GM12878 (cell line): ENCODE measurements at regions not wholly inside any gene's neighbourhood (a gene's known extent, or its start where the extent isn't known, plus 50 kb on each side); places are given as distances from the start of the nearest gene placed in this dataset.
A peak's percentile ranks its signal among the peaks of the same experiment; 100 is the strongest.

Experiments used
- ATAC-seq: fragments of 200-7000 bp; cut with Tn5 transposase; 3 replicates; pipeline ENCODE4 v1.9.1; 2020; ENCODE audit warnings: mild to moderate bottlenecking, moderate library complexity
- BruUV-seq: library from RNA; stranded (reverse); fragments of 400-500 nt; replicated peaks from 2 replicates; lab custom pipeline; 2021; lab: Mats Ljungman, UMichigan
- CTCF ChIA-PET: fragments of 300-600 bp; sonication (Branson Sonifier 250); formaldehyde crosslinking; extraction: SDS; loops from one replicate; lab custom pipeline; 2021; ENCODE audit warnings: inconsistent platforms; lab: Yijun Ruan, JAX
- POLR2A ChIA-PET: fragments of 350-600 bp; formaldehyde crosslinking; extraction: SDS; loops from one replicate; lab custom pipeline; 2021; ENCODE audit warnings: inconsistent platforms; lab: Charles Lee
- RAD21 ChIA-PET: fragments of 300-600 bp; sonication (Branson Sonifier 250); formaldehyde crosslinking; loops from one replicate; lab custom pipeline; 2023; ENCODE audit warnings: antibody characterized with exemption; ENCODE audit not compliant: unreplicated experiment; lab: Charles Lee
- SMC1A ChIA-PET: fragments of 300-600 bp; sonication (Branson Sonifier 250); formaldehyde crosslinking; loops from one replicate; lab custom pipeline; 2023; ENCODE audit not compliant: unreplicated experiment, uncharacterized antibody; lab: Charles Lee
- DNase-seq: peaks from one replicate; pipeline ENCODE4 v3.0.0-alpha.2; 2011; ENCODE audit warnings: low read depth, low spot score
- FAIRE-seq: peaks from 3 replicates; lab custom pipeline; 2011; peaks lifted over from hg19 to GRCh38; lab: Jason Lieb, UNC
- H2AFZ ChIP-seq: 2 replicates; pipeline ENCODE4 v1.6.0; 2011; ENCODE audit warnings: low read depth, low read length, control low read depth; ENCODE audit not compliant: control insufficient read depth
- H3K27ac ChIP-seq: 2 replicates; pipeline ENCODE4 v1.5.1; 2011; ENCODE audit warnings: control low read depth; ENCODE audit not compliant: control insufficient read depth, insufficient read depth
- H3K27me3 ChIP-seq, 2 experiments: replicated peaks in 1 of 2; 2 replicates each; pipeline versions ENCODE4 v1.6.0 to v1.6.1; 2011; ENCODE audit warnings: low read length in 1 of 2; ENCODE audit not compliant: control insufficient read depth in 2 of 2, insufficient read depth in 2 of 2
- H3K36me3 ChIP-seq, 2 experiments: 2 replicates each; pipeline ENCODE4 v1.5.1; 2011; ENCODE audit warnings: low read length in 1 of 2; ENCODE audit not compliant: control insufficient read depth in 2 of 2, insufficient read depth in 2 of 2
- H3K4me1 ChIP-seq: 2 replicates; pipeline ENCODE4 v1.6.1; 2011; ENCODE audit warnings: mild to moderate bottlenecking, low read length, moderate library complexity, mixed read lengths; ENCODE audit not compliant: control insufficient read depth, insufficient read depth
- H3K4me2 ChIP-seq: 2 replicates; pipeline ENCODE4 v1.6.0; 2011; ENCODE audit warnings: control low read depth; ENCODE audit not compliant: control insufficient read depth, insufficient read depth
- H3K4me3 ChIP-seq: fragments of 200-600 bp; sonication (generic); 2 replicates; pipeline ENCODE4 v1.5.1; 2016
- H3K79me2 ChIP-seq: 2 replicates; pipeline ENCODE4 v1.6.0; 2011; ENCODE audit warnings: low read length; ENCODE audit not compliant: control insufficient read depth, insufficient read depth
- H3K9ac ChIP-seq: 2 replicates; pipeline ENCODE4 v1.8.0; 2011; ENCODE audit warnings: low read length, control low read depth, mixed read lengths; ENCODE audit not compliant: control insufficient read depth, insufficient read depth
- H3K9me3 ChIP-seq: replicated peaks from 3 replicates; pipeline ENCODE4 v1.5.1; 2011; ENCODE audit warnings: mild to moderate bottlenecking, low read length; ENCODE audit not compliant: control insufficient read depth, insufficient read depth
- H4K20me1 ChIP-seq: 2 replicates; pipeline ENCODE4 v1.6.0; 2011; ENCODE audit not compliant: control insufficient read depth, insufficient read depth
- BCL11A ChIP-seq: IDR thresholded peaks from 2 replicates; pipeline ENCODE4 v1.6.1; 2011; ENCODE audit warnings: low read depth, low read length
- CHD2 ChIP-seq: IDR thresholded peaks from 2 replicates; pipeline ENCODE4 v1.6.1; 2011; ENCODE audit warnings: low read depth, low read length, improper control_type of control experiment, borderline replicate concordance
- POU2F2 ChIP-seq: IDR thresholded peaks from 3 replicates; pipeline ENCODE4 v1.6.1; 2011; ENCODE audit warnings: low read depth, mild to moderate bottlenecking, low read length, borderline replicate concordance
- SP1 ChIP-seq: IDR thresholded peaks from one replicate; pipeline ENCODE4 v1.6.1; 2011; ENCODE audit warnings: low read depth, low read length
- SUZ12 ChIP-seq: fragments of 200-600 bp; sonication (generic); IDR thresholded peaks from one replicate; pipeline ENCODE4 v1.6.1; 2018; ENCODE audit warnings: antibody characterized with exemption, mild to moderate bottlenecking; ENCODE audit not compliant: unreplicated experiment
- TAF1 ChIP-seq: IDR thresholded peaks from 2 replicates; pipeline ENCODE4 v1.6.1; 2011; ENCODE audit warnings: mild to moderate bottlenecking, low read depth, low read length, borderline replicate concordance
- TARDBP ChIP-seq: IDR thresholded peaks from 2 replicates; pipeline ENCODE4 v1.6.1; 2016; ENCODE audit warnings: borderline replicate concordance
- TCF12 ChIP-seq: IDR thresholded peaks from 2 replicates; pipeline ENCODE4 v1.6.1; 2011; ENCODE audit warnings: low read depth, mild to moderate bottlenecking, low read length
- WRNIP1 ChIP-seq: IDR thresholded peaks from 2 replicates; pipeline ENCODE4 v1.6.1; 2011; ENCODE audit warnings: low read depth, low read length, improper control_type of control experiment, borderline replicate concordance
- ZBTB11 ChIP-seq: fragments of 450-650 bp; formaldehyde crosslinking; IDR thresholded peaks from 2 replicates; pipeline ENCODE4 v1.5.0; 2022; ENCODE audit warnings: mild to moderate bottlenecking, missing genetic modification characterization
- ZNF274 ChIP-seq: IDR thresholded peaks from one replicate; pipeline ENCODE4 v1.8.0; 2011; ENCODE audit not compliant: insufficient read length, insufficient read depth
- ZNF622 ChIP-seq: fragments of 450-650 bp; IDR thresholded peaks from 2 replicates; pipeline ENCODE4 v1.6.1; 2017; ENCODE audit warnings: mild to moderate bottlenecking, inconsistent platforms
- WGBS: methylation state at CpG from one replicate; pipeline ENCODE4 v1.1.6; 2016; ENCODE audit warnings: low lambda C conversion rate; ENCODE audit not compliant: insufficient replicate concordance, insufficient coverage; ENCODE audit errors: missing lambda C conversion rate; 5-methylcytosine and 5-hydroxymethylcytosine counted together
- in situ Hi-C: fragments of 300-500 bp; cut with MboI; formaldehyde crosslinking; loops from 9 replicates; pipeline ENCODE4 v1.14.3; 2018; ENCODE audit warnings: mixed read lengths
- intact Hi-C: fragments of 100-400 bp; cut with micrococcal nuclease; formaldehyde crosslinking; loops from one replicate; pipeline ENCODE4 v1.14.2; 2022; ENCODE audit not compliant: unreplicated experiment
- TF ChIP-seq, protein P1 (sequence below): fragments of 450-650 bp; IDR thresholded peaks from 2 replicates; pipeline ENCODE4 v1.6.1; 2016; ENCODE audit warnings: mild to moderate bottlenecking

- no peak for TF ChIP-seq SP1
- no peaks in the 10 kb centered on the region for H3K79me2 ChIP-seq
- POLR2A ChIA-PET: no interaction called here
- H3K9ac ChIP-seq: no peak overlapping the region
- H3K4me1 ChIP-seq: no peaks in the 10 kb centered on the region
- RAD21 ChIA-PET: interaction anchor here (2.1 kb wide), 1 partner anchor 163 kb away, joined by 6 read pairs; no protein-coding TSS in a partner anchor
- H4K20me1 ChIP-seq: no peaks in the 10 kb centered on the region
- SMC1A ChIA-PET: interaction anchor here (0.8 kb wide), 1 partner anchor 163 kb away, joined by 4 read pairs; no protein-coding TSS in a partner anchor
- no peak overlapping the region for H3K27ac ChIP-seq
- H3K27me3 ChIP-seq: no peaks in the 10 kb centered on the region
- no peak for ATAC-seq
- intact Hi-C loops (no loop called here), in situ Hi-C loops (no loop called here)
- no peak overlapping the region for H3K4me3 ChIP-seq
- no peak overlapping the region for H3K4me2 ChIP-seq
- H3K9me3 ChIP-seq: no peaks in the 10 kb centered on the region
- BruUV-seq: no TSS peak
- no peak for DNase-seq
- 0% methylated on average over 1 of the region's 1 CpG for WGBS
- H2AFZ ChIP-seq: no peak overlapping the region
- CTCF ChIA-PET: interaction anchor here (0.6 to 1.2 kb wide), 2 partner anchors 38 to 48 kb away, joined by 3 to 7 read pairs; no protein-coding TSS in a partner anchor
- no peaks in the 10 kb centered on the region for H3K36me3 ChIP-seq
- no peak for FAIRE-seq
Observed at GRCh38 chr4:170423137-170423536, 333.4 kb upstream of the AADAT start.

DNA sequence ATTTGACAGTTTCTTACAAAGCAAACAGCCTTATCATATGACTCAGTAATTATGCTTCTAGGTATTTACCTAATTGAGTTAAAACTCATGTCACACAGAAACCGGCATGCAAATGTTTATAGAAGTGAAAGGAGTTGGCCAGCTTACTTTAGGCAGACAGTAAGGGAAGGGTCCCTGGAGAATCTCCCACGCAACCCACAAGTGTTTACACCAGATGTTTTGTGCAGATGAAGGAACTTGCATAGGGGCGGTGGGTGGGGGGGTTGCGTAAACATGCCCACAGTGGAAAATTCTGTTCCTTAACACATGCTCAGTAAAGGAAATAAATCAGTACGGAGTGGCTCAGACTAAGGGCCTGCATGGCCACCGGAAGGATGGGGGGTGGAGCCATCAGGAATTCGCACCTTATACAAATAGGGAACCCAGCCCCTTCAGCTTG lies 330.5 kb upstream of the AADAT start:
- H3K79me2 ChIP-seq: no peaks in the 10 kb centered on the region
- BruUV-seq: no TSS peak
- ChIA-PET RAD21 (interaction anchor here (0.7 to 1.8 kb wide), 3 partner anchors 84 to 133 kb away, joined by 3 to 5 read pairs (median 3); no protein-coding TSS in a partner anchor), POLR2A (no interaction called here), SMC1A (interaction anchor here (1.3 kb wide), 1 partner anchor 84 kb away, joined by 3 read pairs; no protein-coding TSS in a partner anchor), CTCF (interaction anchor here (0.8 kb wide), 1 partner anchor 160 kb away, joined by 3 read pairs; no protein-coding TSS in a partner anchor)
- 0 out of 2 replicates have a peak overlapping the region, but pooled peaks have one; percentile 17 for H3K4me3 ChIP-seq
- H3K36me3 ChIP-seq: no peaks in the 10 kb centered on the region
- ATAC-seq: peak; percentile 95
- no peaks in the 10 kb centered on the region for H3K4me1 ChIP-seq
- intact Hi-C loops: loop anchor here (1.0 kb wide), 1 partner anchor 84 kb away; no protein-coding TSS in a partner anchor
- 1% methylated on average over 7 of the region's 7 CpGs for WGBS
- H3K9me3 ChIP-seq: no peaks in the 10 kb centered on the region
- no peaks in the 10 kb centered on the region for H3K27me3 ChIP-seq
- peak; percentile 35 for FAIRE-seq
- 0 out of 2 replicates have a peak overlapping the region, but pooled peaks have one; percentile 1 for H3K4me2 ChIP-seq
- no peak overlapping the region for H3K27ac ChIP-seq
- no peak overlapping the region for H2AFZ ChIP-seq
- in situ Hi-C loops: no loop called here
- peak; percentile 62 for DNase-seq
- H4K20me1 ChIP-seq: no peaks in the 10 kb centered on the region
- no peak overlapping the region for H3K9ac ChIP-seq
- TF ChIP-seq CHD2 (peak; percentile 85), SUZ12 (no peak), WRNIP1 (no peak), BCL11A (peak; percentile 91), TCF12 (peak; percentile 92), TAF1 (no peak), ZBTB11 (CRISPR knock-in tag) (no peak), ZNF274 (no peak), ZNF622 (no peak), TARDBP (no peak), POU2F2 (peak; percentile 96; the same call in 2 of the 3 replicates)
- TF ChIP-seq, protein P1, sequence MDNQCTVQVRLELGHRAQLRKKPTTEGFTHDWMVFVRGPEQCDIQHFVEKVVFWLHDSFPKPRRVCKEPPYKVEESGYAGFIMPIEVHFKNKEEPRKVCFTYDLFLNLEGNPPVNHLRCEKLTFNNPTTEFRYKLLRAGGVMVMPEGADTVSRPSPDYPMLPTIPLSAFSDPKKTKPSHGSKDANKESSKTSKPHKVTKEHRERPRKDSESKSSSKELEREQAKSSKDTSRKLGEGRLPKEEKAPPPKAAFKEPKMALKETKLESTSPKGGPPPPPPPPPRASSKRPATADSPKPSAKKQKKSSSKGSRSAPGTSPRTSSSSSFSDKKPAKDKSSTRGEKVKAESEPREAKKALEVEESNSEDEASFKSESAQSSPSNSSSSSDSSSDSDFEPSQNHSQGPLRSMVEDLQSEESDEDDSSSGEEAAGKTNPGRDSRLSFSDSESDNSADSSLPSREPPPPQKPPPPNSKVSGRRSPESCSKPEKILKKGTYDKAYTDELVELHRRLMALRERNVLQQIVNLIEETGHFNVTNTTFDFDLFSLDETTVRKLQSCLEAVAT: 0 out of 2 replicates have a peak, but pooled peaks have one; percentile 50
